SK-N-SH treated with all-trans-retinoic acid at 6 μM for 48 hours (cell line): ENCODE measurements at regions not wholly inside any gene's neighbourhood (a gene's known extent, or its start where the extent isn't known, plus 50 kb on each side); places are given as distances from the start of the nearest gene placed in this dataset.

Experiments used
- ATAC-seq: fragments of 200-7000 bp; cut with Tn5 transposase; 3 replicates; pipeline ENCODE4 v1.9.1; 2020; ENCODE audit warnings: mild to moderate bottlenecking, moderate library complexity
- ARNTL ChIP-seq: fragments of 450-650 bp; formaldehyde crosslinking; IDR thresholded peaks from 2 replicates; pipeline ENCODE4 v1.5.0; 2020; ENCODE audit warnings: low read depth, mild to moderate bottlenecking, moderate library complexity, borderline replicate concordance
- BACH2 ChIP-seq: fragments of 250-450 bp; sonication (Bioruptor Pico); IDR thresholded peaks from 2 replicates; pipeline ENCODE4 v1.9.0; 2021; ENCODE audit warnings: mild to moderate bottlenecking, borderline replicate concordance
- CSDC2 ChIP-seq: fragments of 250-450 bp; sonication (Bioruptor Pico); IDR thresholded peaks from 2 replicates; pipeline ENCODE4 v1.5.0; 2020; ENCODE audit warnings: mild to moderate bottlenecking, moderate library complexity
- CSRNP3 ChIP-seq: fragments of 250-450 bp; sonication (Bioruptor Pico); IDR thresholded peaks from 2 replicates; pipeline ENCODE4 v1.5.1; 2021; ENCODE audit warnings: mild to moderate bottlenecking, moderate library complexity
- ESRRG ChIP-seq: fragments of 250-450 bp; sonication (Bioruptor Pico); IDR thresholded peaks from 2 replicates; pipeline ENCODE4 v1.6.1; 2021; ENCODE audit warnings: mild to moderate bottlenecking
- GLIS3 ChIP-seq: fragments of 250-450 bp; sonication (Bioruptor Pico); IDR thresholded peaks from 2 replicates; pipeline ENCODE4 v1.5.0; 2020; ENCODE audit warnings: mild to moderate bottlenecking, moderate library complexity
- OSR1 ChIP-seq: fragments of 250-450 bp; sonication (Bioruptor Pico); IDR thresholded peaks from 2 replicates; pipeline ENCODE4 v1.8.0; 2022; ENCODE audit warnings: moderate library complexity, mild to moderate bottlenecking, inconsistent platforms
- POU6F1 ChIP-seq: fragments of 250-450 bp; sonication (Bioruptor Pico); IDR thresholded peaks from 2 replicates; pipeline ENCODE4 v1.8.0; 2021; ENCODE audit warnings: low read depth, mild to moderate bottlenecking, moderate library complexity, borderline replicate concordance
- PPARA ChIP-seq: fragments of 250-450 bp; sonication (Bioruptor Pico); IDR thresholded peaks from 2 replicates; pipeline ENCODE4 v1.5.0; 2020; ENCODE audit warnings: mild to moderate bottlenecking, borderline replicate concordance
- SNAI2 ChIP-seq: fragments of 250-450 bp; sonication (Bioruptor Pico); IDR thresholded peaks from 2 replicates; pipeline ENCODE4 v1.5.0; 2020; ENCODE audit warnings: mild to moderate bottlenecking, moderate library complexity
- TCF4 ChIP-seq: fragments of 250-450 bp; sonication (Bioruptor Pico); IDR thresholded peaks from 2 replicates; pipeline ENCODE4 v1.8.0; 2021; ENCODE audit warnings: mild to moderate bottlenecking, moderate library complexity, borderline replicate concordance
- TOX ChIP-seq: fragments of 250-450 bp; sonication (Bioruptor Pico); IDR thresholded peaks from 2 replicates; pipeline ENCODE4 v1.8.0; 2021; ENCODE audit warnings: mild to moderate bottlenecking, moderate library complexity, borderline replicate concordance
- ZC3H10 ChIP-seq: fragments of 250-450 bp; sonication (Bioruptor Pico); IDR thresholded peaks from 2 replicates; pipeline ENCODE4 v1.5.1; 2021; ENCODE audit warnings: mild to moderate bottlenecking, moderate library complexity
- ZFP3 ChIP-seq: fragments of 250-450 bp; sonication (Bioruptor Pico); IDR thresholded peaks from 2 replicates; pipeline ENCODE4 v1.5.0; 2020; ENCODE audit warnings: mild to moderate bottlenecking, moderate library complexity
- ZFP30 ChIP-seq: fragments of 450-650 bp; formaldehyde crosslinking; IDR thresholded peaks from 2 replicates; pipeline ENCODE4 v1.5.0; 2022; ENCODE audit warnings: mild to moderate bottlenecking, moderate library complexity
- ZNF565 ChIP-seq: fragments of 450-650 bp; formaldehyde crosslinking; conservative IDR thresholded peaks from 2 replicates; pipeline ENCODE4 v1.5.0; 2020; ENCODE audit warnings: low read depth, mild to moderate bottlenecking, moderate library complexity
- TF ChIP-seq, protein P1 (sequence below): fragments of 250-450 bp; sonication (Bioruptor Pico); IDR thresholded peaks from 2 replicates; pipeline ENCODE4 v1.5.1; 2020; ENCODE audit warnings: low read depth, mild to moderate bottlenecking, moderate library complexity
- TF ChIP-seq, protein P2 (sequence below): fragments of 250-450 bp; sonication (Bioruptor Pico); IDR thresholded peaks from 2 replicates; pipeline ENCODE4 v1.5.0; 2020; ENCODE audit warnings: mild to moderate bottlenecking, moderate library complexity
- TF ChIP-seq, protein P3 (sequence below): fragments of 250-450 bp; sonication (Bioruptor Pico); IDR thresholded peaks from 2 replicates; pipeline ENCODE4 v1.8.0; 2020; ENCODE audit warnings: mild to moderate bottlenecking, moderate library complexity, borderline replicate concordance

GRCh38 chr1:234545517-234546386 is 64.2 kb downstream of the IRF2BP2 start:
- no peak for TF ChIP-seq OSR1 (CRISPR knock-in tag)
- TF ChIP-seq, protein P1, sequence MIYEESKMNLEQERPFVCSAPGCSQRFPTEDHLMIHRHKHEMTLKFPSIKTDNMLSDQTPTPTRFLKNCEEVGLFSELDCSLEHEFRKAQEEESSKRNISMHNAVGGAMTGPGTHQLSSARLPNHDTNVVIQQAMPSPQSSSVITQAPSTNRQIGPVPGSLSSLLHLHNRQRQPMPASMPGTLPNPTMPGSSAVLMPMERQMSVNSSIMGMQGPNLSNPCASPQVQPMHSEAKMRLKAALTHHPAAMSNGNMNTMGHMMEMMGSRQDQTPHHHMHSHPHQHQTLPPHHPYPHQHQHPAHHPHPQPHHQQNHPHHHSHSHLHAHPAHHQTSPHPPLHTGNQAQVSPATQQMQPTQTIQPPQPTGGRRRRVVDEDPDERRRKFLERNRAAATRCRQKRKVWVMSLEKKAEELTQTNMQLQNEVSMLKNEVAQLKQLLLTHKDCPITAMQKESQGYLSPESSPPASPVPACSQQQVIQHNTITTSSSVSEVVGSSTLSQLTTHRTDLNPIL (CRISPR knock-in tag), result no peak
- TF ChIP-seq SNAI2 (CRISPR knock-in tag), result no peak
- no peak for TF ChIP-seq ZNF565 (CRISPR knock-in tag)
- no peak for TF ChIP-seq ZFP3 (CRISPR knock-in tag)
- no peak for TF ChIP-seq CSRNP3
- no peak for TF ChIP-seq ARNTL (CRISPR knock-in tag)
- TF ChIP-seq TCF4, result no peak
- TF ChIP-seq GLIS3 (CRISPR knock-in tag), result no peak
- no peak for TF ChIP-seq ZC3H10 (CRISPR knock-in tag)
- ATAC-seq, result no peak

DNA sequence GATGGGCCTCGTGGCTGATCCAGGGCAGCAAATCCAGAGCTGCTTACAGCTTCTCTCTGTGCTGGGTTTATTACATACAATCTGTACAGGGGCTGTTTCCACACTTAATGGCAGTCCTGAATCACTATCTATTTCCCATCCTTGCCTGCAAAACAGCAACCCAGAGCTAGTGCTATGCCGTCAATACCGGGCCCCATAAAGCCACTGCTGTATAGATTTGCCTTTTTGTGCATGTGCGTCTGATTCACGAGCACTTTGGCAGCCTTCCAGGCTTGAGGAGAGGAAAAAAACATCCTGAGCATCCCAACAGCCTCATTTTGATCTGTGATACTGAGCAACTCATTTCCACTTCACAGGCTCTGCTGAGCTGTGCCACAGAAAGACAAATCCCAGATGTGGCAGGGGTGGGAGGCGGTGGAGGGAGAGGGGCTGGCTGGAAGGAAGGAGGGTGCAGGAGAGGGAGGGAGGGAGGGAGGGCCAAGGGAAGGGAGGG is 65.2 kb upstream of the TARBP1 start:
- ATAC-seq, result peak; percentile 83
- TF ChIP-seq ZFP3 (CRISPR knock-in tag) (no peak), ZFP30 (CRISPR knock-in tag) (no peak), ESRRG (CRISPR knock-in tag) (no peak), TOX (CRISPR knock-in tag) (no peak), CSDC2 (CRISPR knock-in tag) (peak; percentile 82; the same call in 1 of the 2 replicates), POU6F1 (CRISPR knock-in tag) (peak; percentile 71; the same call in 1 of the 2 replicates), BACH2 (CRISPR knock-in tag) (0 out of 2 replicates have a peak, but pooled peaks have one; percentile 25), PPARA (CRISPR knock-in tag) (no peak), TCF4 (peak; percentile 69; the same call in 1 of the 2 replicates), ARNTL (CRISPR knock-in tag) (no peak), SNAI2 (CRISPR knock-in tag) (no peak), CSRNP3 (no peak)
- TF ChIP-seq, protein P2, sequence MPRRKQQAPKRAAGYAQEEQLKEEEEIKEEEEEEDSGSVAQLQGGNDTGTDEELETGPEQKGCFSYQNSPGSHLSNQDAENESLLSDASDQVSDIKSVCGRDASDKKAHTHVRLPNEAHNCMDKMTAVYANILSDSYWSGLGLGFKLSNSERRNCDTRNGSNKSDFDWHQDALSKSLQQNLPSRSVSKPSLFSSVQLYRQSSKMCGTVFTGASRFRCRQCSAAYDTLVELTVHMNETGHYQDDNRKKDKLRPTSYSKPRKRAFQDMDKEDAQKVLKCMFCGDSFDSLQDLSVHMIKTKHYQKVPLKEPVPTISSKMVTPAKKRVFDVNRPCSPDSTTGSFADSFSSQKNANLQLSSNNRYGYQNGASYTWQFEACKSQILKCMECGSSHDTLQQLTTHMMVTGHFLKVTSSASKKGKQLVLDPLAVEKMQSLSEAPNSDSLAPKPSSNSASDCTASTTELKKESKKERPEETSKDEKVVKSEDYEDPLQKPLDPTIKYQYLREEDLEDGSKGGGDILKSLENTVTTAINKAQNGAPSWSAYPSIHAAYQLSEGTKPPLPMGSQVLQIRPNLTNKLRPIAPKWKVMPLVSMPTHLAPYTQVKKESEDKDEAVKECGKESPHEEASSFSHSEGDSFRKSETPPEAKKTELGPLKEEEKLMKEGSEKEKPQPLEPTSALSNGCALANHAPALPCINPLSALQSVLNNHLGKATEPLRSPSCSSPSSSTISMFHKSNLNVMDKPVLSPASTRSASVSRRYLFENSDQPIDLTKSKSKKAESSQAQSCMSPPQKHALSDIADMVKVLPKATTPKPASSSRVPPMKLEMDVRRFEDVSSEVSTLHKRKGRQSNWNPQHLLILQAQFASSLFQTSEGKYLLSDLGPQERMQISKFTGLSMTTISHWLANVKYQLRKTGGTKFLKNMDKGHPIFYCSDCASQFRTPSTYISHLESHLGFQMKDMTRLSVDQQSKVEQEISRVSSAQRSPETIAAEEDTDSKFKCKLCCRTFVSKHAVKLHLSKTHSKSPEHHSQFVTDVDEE (CRISPR knock-in tag), result 0 out of 2 replicates have a peak, but pooled peaks have one; percentile 58
- TF ChIP-seq, protein P3, sequence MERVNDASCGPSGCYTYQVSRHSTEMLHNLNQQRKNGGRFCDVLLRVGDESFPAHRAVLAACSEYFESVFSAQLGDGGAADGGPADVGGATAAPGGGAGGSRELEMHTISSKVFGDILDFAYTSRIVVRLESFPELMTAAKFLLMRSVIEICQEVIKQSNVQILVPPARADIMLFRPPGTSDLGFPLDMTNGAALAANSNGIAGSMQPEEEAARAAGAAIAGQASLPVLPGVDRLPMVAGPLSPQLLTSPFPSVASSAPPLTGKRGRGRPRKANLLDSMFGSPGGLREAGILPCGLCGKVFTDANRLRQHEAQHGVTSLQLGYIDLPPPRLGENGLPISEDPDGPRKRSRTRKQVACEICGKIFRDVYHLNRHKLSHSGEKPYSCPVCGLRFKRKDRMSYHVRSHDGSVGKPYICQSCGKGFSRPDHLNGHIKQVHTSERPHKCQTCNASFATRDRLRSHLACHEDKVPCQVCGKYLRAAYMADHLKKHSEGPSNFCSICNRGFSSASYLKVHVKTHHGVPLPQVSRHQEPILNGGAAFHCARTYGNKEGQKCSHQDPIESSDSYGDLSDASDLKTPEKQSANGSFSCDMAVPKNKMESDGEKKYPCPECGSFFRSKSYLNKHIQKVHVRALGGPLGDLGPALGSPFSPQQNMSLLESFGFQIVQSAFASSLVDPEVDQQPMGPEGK (CRISPR knock-in tag), result no peak
